ENCODE measurements at regions not wholly inside any gene's neighbourhood (a gene's known extent, or its start where the extent isn't known, plus 50 kb on each side); places are given as distances from the start of the nearest gene placed in this dataset.
"Not testable (repeated sequence)": the region's sequence is repeated elsewhere in the genome, so short reads cannot be mapped to it uniquely, and the experiment has no call there.

GRCh38 chr11:34797497-34797896, 118.7 kb downstream of the APIP start:
- H3K4me3 ChIP-seq (ENCODE audit: low read length in 3 of 3), result not testable (repeated sequence)

GRCh38 chr11:34795641-34796040, 120.5 kb downstream of the APIP start:
- H3K4me1 ChIP-seq (ENCODE audit: control insufficient read depth in 3 of 3, insufficient read depth in 3 of 3, low read length in 3 of 3), result peaks cover 0 to 4% (median 0%) of the 10 kb centered on the region in 3 donors
- H3K4me3 ChIP-seq (ENCODE audit: low read length in 3 of 3), result no peak overlapping the region
- no peak overlapping the region for H3K27ac ChIP-seq (ENCODE audit: low read depth, low read length)
- H3K27me3 ChIP-seq (ENCODE audit: control insufficient read depth in 3 of 3, insufficient read depth in 3 of 3, low read length in 3 of 3), result no peaks in the 10 kb centered on the region
- H3K9ac ChIP-seq (ENCODE audit: low read depth in 1 of 3, low read length in 3 of 3), result no peak overlapping the region
- H3K9me3 ChIP-seq (ENCODE audit: control insufficient read depth in 3 of 3, low read length in 3 of 3), result no peaks in the 10 kb centered on the region
- H3K36me3 ChIP-seq (ENCODE audit: control insufficient read depth in 3 of 3, insufficient read depth in 3 of 3, low read length in 3 of 3), result no peaks in the 10 kb centered on the region

More at GRCh38 chr11:34797497-34797896, 118.7 kb downstream of the APIP start:
- not testable (repeated sequence) for H3K4me1 ChIP-seq (ENCODE audit: control insufficient read depth in 3 of 3, insufficient read depth in 3 of 3, low read length in 3 of 3); H3K27ac ChIP-seq (ENCODE audit: low read depth, low read length); H3K36me3 ChIP-seq (ENCODE audit: control insufficient read depth in 3 of 3, insufficient read depth in 3 of 3, low read length in 3 of 3); H3K27me3 ChIP-seq (ENCODE audit: control insufficient read depth in 3 of 3, insufficient read depth in 3 of 3, low read length in 3 of 3); H3K9me3 ChIP-seq (ENCODE audit: control insufficient read depth in 3 of 3, low read length in 3 of 3); H3K9ac ChIP-seq (ENCODE audit: low read depth in 1 of 3, low read length in 3 of 3)

GRCh38 chr11:34794696-34795095, 121.5 kb downstream of the APIP start:
- Histone ChIP-seq H3K36me3 (ENCODE audit: control insufficient read depth in 3 of 3, insufficient read depth in 3 of 3, low read length in 3 of 3) (no peaks in the 10 kb centered on the region), H3K9me3 (ENCODE audit: control insufficient read depth in 3 of 3, low read length in 3 of 3) (no peaks in the 10 kb centered on the region), H3K27me3 (ENCODE audit: control insufficient read depth in 3 of 3, insufficient read depth in 3 of 3, low read length in 3 of 3) (no peaks in the 10 kb centered on the region), H3K27ac (ENCODE audit: low read depth, low read length) (no peak overlapping the region), H3K9ac (ENCODE audit: low read depth in 1 of 3, low read length in 3 of 3) (no peak overlapping the region), H3K4me1 (ENCODE audit: control insufficient read depth in 3 of 3, insufficient read depth in 3 of 3, low read length in 3 of 3) (peaks cover 0 to 4% (median 0%) of the 10 kb centered on the region in 3 donors), H3K4me3 (ENCODE audit: low read length in 3 of 3) (no peak overlapping the region)

GRCh38 chr11:34793666-34794065, 122.5 kb downstream of the APIP start:
- Histone ChIP-seq H3K27ac (ENCODE audit: low read depth, low read length) (no peak overlapping the region), H3K9me3 (ENCODE audit: control insufficient read depth in 3 of 3, low read length in 3 of 3) (no peaks in the 10 kb centered on the region), H3K4me3 (ENCODE audit: low read length in 3 of 3) (no peak overlapping the region), H3K9ac (ENCODE audit: low read depth in 1 of 3, low read length in 3 of 3) (no peak overlapping the region), H3K36me3 (ENCODE audit: control insufficient read depth in 3 of 3, insufficient read depth in 3 of 3, low read length in 3 of 3) (no peaks in the 10 kb centered on the region), H3K27me3 (ENCODE audit: control insufficient read depth in 3 of 3, insufficient read depth in 3 of 3, low read length in 3 of 3) (no peaks in the 10 kb centered on the region), H3K4me1 (ENCODE audit: control insufficient read depth in 3 of 3, insufficient read depth in 3 of 3, low read length in 3 of 3) (peaks cover 0 to 4% (median 0%) of the 10 kb centered on the region in 3 donors)

- H3K27me3 ChIP-seq (ENCODE audit: control insufficient read depth in 3 of 3, insufficient read depth in 3 of 3, low read length in 3 of 3), result no peaks in the 10 kb centered on the region
- no peak overlapping the region for H3K4me3 ChIP-seq (ENCODE audit: low read length in 3 of 3)
- H3K36me3 ChIP-seq (ENCODE audit: control insufficient read depth in 3 of 3, insufficient read depth in 3 of 3, low read length in 3 of 3), result no peaks in the 10 kb centered on the region
- no peaks in the 10 kb centered on the region for H3K9me3 ChIP-seq (ENCODE audit: control insufficient read depth in 3 of 3, low read length in 3 of 3)
- H3K4me1 ChIP-seq (ENCODE audit: control insufficient read depth in 3 of 3, insufficient read depth in 3 of 3, low read length in 3 of 3), result peaks cover 0 to 4% (median 0%) of the 10 kb centered on the region in 3 donors
- H3K27ac ChIP-seq (ENCODE audit: low read depth, low read length), result no peak overlapping the region
- H3K9ac ChIP-seq (ENCODE audit: low read depth in 1 of 3, low read length in 3 of 3), result no peak overlapping the region
Observed at GRCh38 chr11:34792814-34793258, 123.3 kb downstream of the APIP start.

GRCh38 chr11:34791780-34792542, 124.2 kb downstream of the APIP start:
- no peaks in the 10 kb centered on the region for H3K9me3 ChIP-seq (ENCODE audit: control insufficient read depth in 3 of 3, low read length in 3 of 3)
- no peaks in the 10 kb centered on the region for H3K27me3 ChIP-seq (ENCODE audit: control insufficient read depth in 3 of 3, insufficient read depth in 3 of 3, low read length in 3 of 3)
- H3K27ac ChIP-seq (ENCODE audit: low read depth, low read length), result no peak overlapping the region
- H3K9ac ChIP-seq (ENCODE audit: low read depth in 1 of 3, low read length in 3 of 3), result no peak overlapping the region
- H3K4me3 ChIP-seq (ENCODE audit: low read length in 3 of 3), result no peak overlapping the region
- H3K4me1 ChIP-seq (ENCODE audit: control insufficient read depth in 3 of 3, insufficient read depth in 3 of 3, low read length in 3 of 3), result peaks cover 0 to 4% (median 0%) of the 10 kb centered on the region in 3 donors
- no peaks in the 10 kb centered on the region for H3K36me3 ChIP-seq (ENCODE audit: control insufficient read depth in 3 of 3, insufficient read depth in 3 of 3, low read length in 3 of 3)

- Histone ChIP-seq H3K27ac (ENCODE audit: low read depth, low read length) (no peak overlapping the region), H3K4me3 (ENCODE audit: low read length in 3 of 3) (no peak overlapping the region), H3K4me1 (ENCODE audit: control insufficient read depth in 3 of 3, insufficient read depth in 3 of 3, low read length in 3 of 3) (peaks cover 0 to 4% (median 0%) of the 10 kb centered on the region in 3 donors), H3K36me3 (ENCODE audit: control insufficient read depth in 3 of 3, insufficient read depth in 3 of 3, low read length in 3 of 3) (no peaks in the 10 kb centered on the region), H3K9ac (ENCODE audit: low read depth in 1 of 3, low read length in 3 of 3) (no peak overlapping the region), H3K27me3 (ENCODE audit: control insufficient read depth in 3 of 3, insufficient read depth in 3 of 3, low read length in 3 of 3) (no peaks in the 10 kb centered on the region), H3K9me3 (ENCODE audit: control insufficient read depth in 3 of 3, low read length in 3 of 3) (no peaks in the 10 kb centered on the region)
Observed at GRCh38 chr11:34790620-34791019, 125.6 kb downstream of the APIP start.

GRCh38 chr11:34789196-34789834, 126.9 kb downstream of the APIP start:
- H3K9ac ChIP-seq (ENCODE audit: low read depth in 1 of 3, low read length in 3 of 3), result no peak overlapping the region
- H3K4me3 ChIP-seq (ENCODE audit: low read length in 3 of 3), result no peak overlapping the region
- no peak overlapping the region for H3K27ac ChIP-seq (ENCODE audit: low read depth, low read length)
- H3K4me1 ChIP-seq (ENCODE audit: control insufficient read depth in 3 of 3, insufficient read depth in 3 of 3, low read length in 3 of 3), result peaks cover 0 to 4% (median 0%) of the 10 kb centered on the region in 3 donors
- H3K27me3 ChIP-seq (ENCODE audit: control insufficient read depth in 3 of 3, insufficient read depth in 3 of 3, low read length in 3 of 3), result no peaks in the 10 kb centered on the region
- H3K36me3 ChIP-seq (ENCODE audit: control insufficient read depth in 3 of 3, insufficient read depth in 3 of 3, low read length in 3 of 3), result no peaks in the 10 kb centered on the region
- H3K9me3 ChIP-seq (ENCODE audit: control insufficient read depth in 3 of 3, low read length in 3 of 3), result no peaks in the 10 kb centered on the region

GRCh38 chr11:34788642-34789041, 127.5 kb downstream of the APIP start:
- no peaks in the 10 kb centered on the region for H3K27me3 ChIP-seq (ENCODE audit: control insufficient read depth in 3 of 3, insufficient read depth in 3 of 3, low read length in 3 of 3)
- H3K27ac ChIP-seq (ENCODE audit: low read depth, low read length), result no peak overlapping the region
- no peaks in the 10 kb centered on the region for H3K9me3 ChIP-seq (ENCODE audit: control insufficient read depth in 3 of 3, low read length in 3 of 3)
- peaks cover 0 to 4% (median 0%) of the 10 kb centered on the region in 3 donors for H3K4me1 ChIP-seq (ENCODE audit: control insufficient read depth in 3 of 3, insufficient read depth in 3 of 3, low read length in 3 of 3)
- no peaks in the 10 kb centered on the region for H3K36me3 ChIP-seq (ENCODE audit: control insufficient read depth in 3 of 3, insufficient read depth in 3 of 3, low read length in 3 of 3)
- H3K9ac ChIP-seq (ENCODE audit: low read depth in 1 of 3, low read length in 3 of 3), result no peak overlapping the region
- H3K4me3 ChIP-seq (ENCODE audit: low read length in 3 of 3), result no peak overlapping the region

GRCh38 chr11:34787895-34788294, 128.3 kb downstream of the APIP start:
- H3K36me3 ChIP-seq (ENCODE audit: control insufficient read depth in 3 of 3, insufficient read depth in 3 of 3, low read length in 3 of 3), result no peaks in the 10 kb centered on the region
- no peaks in the 10 kb centered on the region for H3K9me3 ChIP-seq (ENCODE audit: control insufficient read depth in 3 of 3, low read length in 3 of 3)
- no peak overlapping the region for H3K4me3 ChIP-seq (ENCODE audit: low read length in 3 of 3)
- no peak overlapping the region for H3K27ac ChIP-seq (ENCODE audit: low read depth, low read length)
- no peaks in the 10 kb centered on the region for H3K4me1 ChIP-seq (ENCODE audit: control insufficient read depth in 3 of 3, insufficient read depth in 3 of 3, low read length in 3 of 3)
- H3K27me3 ChIP-seq (ENCODE audit: control insufficient read depth in 3 of 3, insufficient read depth in 3 of 3, low read length in 3 of 3), result no peaks in the 10 kb centered on the region
- no peak overlapping the region for H3K9ac ChIP-seq (ENCODE audit: low read depth in 1 of 3, low read length in 3 of 3)

Data from skeletal muscle tissue (tissue), 3 donors.